SU-DHL-6 (cell line): ENCODE measurements at regions not wholly inside any gene's neighbourhood (a gene's known extent, or its start where the extent isn't known, plus 50 kb on each side); places are given as distances from the start of the nearest gene placed in this dataset.
"Not testable (repeated sequence)": the region's sequence is repeated elsewhere in the genome, so short reads cannot be mapped to it uniquely, and the experiment has no call there.

Experiments
- CTCF ChIP-seq: fragments of 200-600 bp; sonication (generic); IDR thresholded peaks from one replicate; pipeline ENCODE4 v1.5.1; 2017; ENCODE audit warnings: antibody characterized with exemption, mild to moderate bottlenecking, low read length, moderate library complexity; ENCODE audit not compliant: insufficient read depth, poor library complexity, severe bottlenecking
- EZH2phosphoT487 ChIP-seq: fragments of 200-600 bp; sonication (generic), shearing (Covaris generic); conservative IDR thresholded peaks from 2 replicates; pipeline ENCODE4 v1.6.1; 2018; ENCODE audit warnings: mild to moderate bottlenecking, antibody characterized with exemption, low read length, moderate library complexity, mixed read lengths

- TF ChIP-seq CTCF = peak; percentile 11
- TF ChIP-seq EZH2phosphoT487 = not testable (repeated sequence)
Measured at GRCh38 chr5:21485458-21486000, 1367.6 kb downstream of the CDH12 start.
